ENCODE measurements at regions not wholly inside any gene's neighbourhood (a gene's known extent, or its start where the extent isn't known, plus 50 kb on each side); places are given as distances from the start of the nearest gene placed in this dataset.

DNA sequence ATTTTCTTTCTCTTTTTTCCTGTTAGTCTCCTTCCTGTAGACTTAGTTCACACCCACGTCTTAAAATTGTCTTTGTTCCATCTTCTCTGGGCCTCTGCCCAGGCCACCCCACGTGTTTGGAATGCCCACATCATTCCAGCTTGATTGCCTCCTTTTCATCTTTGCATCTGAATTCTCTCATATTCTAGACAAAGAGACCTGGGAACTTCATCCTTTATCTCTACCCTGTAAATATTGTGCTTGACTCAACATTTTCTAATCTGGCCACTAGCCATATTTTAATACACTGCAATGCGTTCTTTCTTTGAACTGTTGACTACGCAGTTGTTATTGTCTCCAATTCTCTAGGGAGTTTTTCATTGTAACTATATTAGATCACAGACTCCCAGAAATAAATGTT, 187.5 kb upstream of the NRXN1 start (continued):
- no peak for TF ChIP-seq ZNF394 (tag by site-specific recombination; IDR thresholded peaks at IDR 0.05; ENCODE audit: borderline replicate concordance)

DNA sequence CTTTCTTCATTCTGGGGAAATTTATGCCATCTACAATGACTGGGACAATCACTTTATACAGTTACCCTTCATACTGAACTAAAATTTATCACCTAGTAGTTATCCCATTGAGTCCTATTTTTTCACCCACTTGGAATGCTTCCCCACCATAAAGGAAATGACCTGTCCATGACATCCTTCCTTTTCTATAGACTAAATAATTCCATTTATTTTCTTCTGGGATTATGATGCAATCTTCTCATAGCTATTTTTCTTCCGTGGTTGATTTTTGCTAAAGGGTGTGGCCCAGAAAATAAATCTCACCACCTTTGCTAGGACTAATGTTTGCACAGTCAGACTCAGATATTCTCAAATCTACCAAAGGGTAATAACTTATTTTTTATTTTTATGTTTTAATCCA, 186.1 kb upstream of the NRXN1 start:
- CTCF ChIA-PET, result no interaction called here
- Histone ChIP-seq H3K27ac (ENCODE audit: extremely low read depth, low read depth, low read length) (no peak overlapping the region), H3K36me3 (ENCODE audit: control insufficient read depth in 2 of 2, insufficient read depth in 1 of 2, low read length in 2 of 2) (no peaks in the 10 kb centered on the region), H3K9me3 (ENCODE audit: control insufficient read depth, insufficient read depth, low read depth, low read length) (no peaks in the 10 kb centered on the region), H3K4me1 (ENCODE audit: control insufficient read depth, insufficient read depth, low read length) (no peaks in the 10 kb centered on the region), H3K4me3 (ENCODE audit: low read depth, low read length) (no peak overlapping the region)
- POLR2A ChIA-PET, result no interaction called here
- no peak for TF ChIP-seq ZNF10 (tag by site-specific recombination; IDR thresholded peaks at IDR 0.05)
- TF ChIP-seq KLF10 (tag by site-specific recombination; IDR thresholded peaks at IDR 0.05), result no peak
- TF ChIP-seq ZNF19 (tag by site-specific recombination; IDR thresholded peaks at IDR 0.05; ENCODE audit: low read depth), result no peak
- TF ChIP-seq ZNF785 (tag by site-specific recombination; IDR thresholded peaks at IDR 0.05), result no peak
- no peak for TF ChIP-seq ZNF112 (tag by site-specific recombination; IDR thresholded peaks at IDR 0.05)
- no peak for TF ChIP-seq ZNF792 (tag by site-specific recombination; IDR thresholded peaks at IDR 0.05)
- TF ChIP-seq, protein P1, sequence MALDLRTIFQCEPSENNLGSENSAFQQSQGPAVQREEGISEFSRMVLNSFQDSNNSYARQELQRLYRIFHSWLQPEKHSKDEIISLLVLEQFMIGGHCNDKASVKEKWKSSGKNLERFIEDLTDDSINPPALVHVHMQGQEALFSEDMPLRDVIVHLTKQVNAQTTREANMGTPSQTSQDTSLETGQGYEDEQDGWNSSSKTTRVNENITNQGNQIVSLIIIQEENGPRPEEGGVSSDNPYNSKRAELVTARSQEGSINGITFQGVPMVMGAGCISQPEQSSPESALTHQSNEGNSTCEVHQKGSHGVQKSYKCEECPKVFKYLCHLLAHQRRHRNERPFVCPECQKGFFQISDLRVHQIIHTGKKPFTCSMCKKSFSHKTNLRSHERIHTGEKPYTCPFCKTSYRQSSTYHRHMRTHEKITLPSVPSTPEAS (tag by site-specific recombination; IDR thresholded peaks at IDR 0.05), result no peak
- no peak for TF ChIP-seq YY1 (tag by site-specific recombination; IDR thresholded peaks at IDR 0.05)
- no peak for TF ChIP-seq SP7 (tag by site-specific recombination; IDR thresholded peaks at IDR 0.05)
- no peak for TF ChIP-seq ZNF140 (tag by site-specific recombination; IDR thresholded peaks at IDR 0.05)
- no peak for TF ChIP-seq ZNF830 (tag by site-specific recombination; IDR thresholded peaks at IDR 0.05; ENCODE audit: low read depth)
- no peak for TF ChIP-seq BCL11A (tag by site-specific recombination; IDR thresholded peaks at IDR 0.05; ENCODE audit: low read depth)
- no peak for TF ChIP-seq ZNF544 (tag by site-specific recombination; IDR thresholded peaks at IDR 0.05)
- TF ChIP-seq ZNF211 (tag by site-specific recombination; IDR thresholded peaks at IDR 0.05; ENCODE audit: low read depth), result no peak
- TF ChIP-seq OSR2 (tag by site-specific recombination; IDR thresholded peaks at IDR 0.05), result no peak

DNA sequence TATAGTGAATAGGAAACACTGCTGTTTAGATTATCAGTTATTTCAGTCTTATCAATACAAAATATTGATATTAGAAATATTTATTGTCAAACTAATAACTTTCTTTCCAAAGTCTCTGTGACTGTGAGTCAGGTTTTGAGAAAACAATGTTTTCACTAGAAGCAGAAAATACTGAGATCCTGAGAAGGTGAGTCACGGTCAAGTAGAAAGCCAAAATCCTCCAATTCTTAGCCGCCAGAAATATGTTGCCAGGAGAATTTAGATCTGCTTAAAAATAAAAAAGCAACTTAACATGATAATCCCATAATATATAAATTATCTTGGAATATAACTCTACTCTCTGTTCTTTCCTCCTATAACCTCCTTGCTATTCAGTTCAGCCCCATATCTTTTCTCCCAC, 181.9 kb upstream of the NRXN1 start:
- Histone ChIP-seq H3K9me3 (ENCODE audit: control insufficient read depth, insufficient read depth, low read depth, low read length) (no peaks in the 10 kb centered on the region), H3K36me3 (ENCODE audit: control insufficient read depth in 2 of 2, insufficient read depth in 1 of 2, low read length in 2 of 2) (no peaks in the 10 kb centered on the region), H3K27ac (ENCODE audit: extremely low read depth, low read depth, low read length) (no peak overlapping the region), H3K4me1 (ENCODE audit: control insufficient read depth, insufficient read depth, low read length) (no peaks in the 10 kb centered on the region), H3K4me3 (ENCODE audit: low read depth, low read length) (no peak overlapping the region)
- CTCF ChIA-PET, result no interaction called here
- TF ChIP-seq OVOL3 (tag by site-specific recombination; IDR thresholded peaks at IDR 0.05), result no peak
- no peak for TF ChIP-seq MEIS1 (CRISPR knock-in tag; IDR thresholded peaks at IDR 0.05; ENCODE audit: borderline replicate concordance)
- TF ChIP-seq, protein P2, sequence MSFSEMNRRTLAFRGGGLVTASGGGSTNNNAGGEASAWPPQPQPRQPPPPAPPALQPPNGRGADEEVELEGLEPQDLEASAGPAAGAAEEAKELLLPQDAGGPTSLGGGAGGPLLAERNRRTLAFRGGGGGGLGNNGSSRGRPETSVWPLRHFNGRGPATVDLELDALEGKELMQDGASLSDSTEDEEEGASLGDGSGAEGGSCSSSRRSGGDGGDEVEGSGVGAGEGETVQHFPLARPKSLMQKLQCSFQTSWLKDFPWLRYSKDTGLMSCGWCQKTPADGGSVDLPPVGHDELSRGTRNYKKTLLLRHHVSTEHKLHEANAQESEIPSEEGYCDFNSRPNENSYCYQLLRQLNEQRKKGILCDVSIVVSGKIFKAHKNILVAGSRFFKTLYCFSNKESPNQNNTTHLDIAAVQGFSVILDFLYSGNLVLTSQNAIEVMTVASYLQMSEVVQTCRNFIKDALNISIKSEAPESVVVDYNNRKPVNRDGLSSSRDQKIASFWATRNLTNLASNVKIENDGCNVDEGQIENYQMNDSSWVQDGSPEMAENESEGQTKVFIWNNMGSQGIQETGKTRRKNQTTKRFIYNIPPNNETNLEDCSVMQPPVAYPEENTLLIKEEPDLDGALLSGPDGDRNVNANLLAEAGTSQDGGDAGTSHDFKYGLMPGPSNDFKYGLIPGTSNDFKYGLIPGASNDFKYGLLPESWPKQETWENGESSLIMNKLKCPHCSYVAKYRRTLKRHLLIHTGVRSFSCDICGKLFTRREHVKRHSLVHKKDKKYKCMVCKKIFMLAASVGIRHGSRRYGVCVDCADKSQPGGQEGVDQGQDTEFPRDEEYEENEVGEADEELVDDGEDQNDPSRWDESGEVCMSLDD (tag by site-specific recombination; IDR thresholded peaks at IDR 0.05), result no peak
- TF ChIP-seq ZFP69B (tag by site-specific recombination; IDR thresholded peaks at IDR 0.05), result no peak
- TF ChIP-seq ZNF302 (tag by site-specific recombination; IDR thresholded peaks at IDR 0.05; ENCODE audit: low read depth), result no peak
- TF ChIP-seq ZNF146 (tag by site-specific recombination; IDR thresholded peaks at IDR 0.05), result no peak
- TF ChIP-seq ZFP41 (tag by site-specific recombination; IDR thresholded peaks at IDR 0.05; ENCODE audit: borderline replicate concordance), result no peak
- TF ChIP-seq ZNF350 (tag by site-specific recombination; IDR thresholded peaks at IDR 0.05), result no peak
- POLR2A ChIA-PET, result no interaction called here
